Inferior parietal cortex (tissue), 1 donor: ENCODE measurements at regions not wholly inside any gene's neighbourhood (a gene's known extent, or its start where the extent isn't known, plus 50 kb on each side); places are given as distances from the start of the nearest gene placed in this dataset.
A peak's percentile ranks its signal among the peaks of the same experiment; 100 is the strongest.
"Not testable (repeated sequence)": the region's sequence is repeated elsewhere in the genome, so short reads cannot be mapped to it uniquely, and the experiment has no call there.

Experiments
- DNase-seq: peaks from one replicate; pipeline ENCODE4 v3.0.0-alpha.2; 2016; ENCODE audit errors: extremely low spot score

GRCh38 chr14:55846826-55847446, 266.9 kb downstream of the KTN1 start:
- DNase-seq, result peak; percentile 51

DNA sequence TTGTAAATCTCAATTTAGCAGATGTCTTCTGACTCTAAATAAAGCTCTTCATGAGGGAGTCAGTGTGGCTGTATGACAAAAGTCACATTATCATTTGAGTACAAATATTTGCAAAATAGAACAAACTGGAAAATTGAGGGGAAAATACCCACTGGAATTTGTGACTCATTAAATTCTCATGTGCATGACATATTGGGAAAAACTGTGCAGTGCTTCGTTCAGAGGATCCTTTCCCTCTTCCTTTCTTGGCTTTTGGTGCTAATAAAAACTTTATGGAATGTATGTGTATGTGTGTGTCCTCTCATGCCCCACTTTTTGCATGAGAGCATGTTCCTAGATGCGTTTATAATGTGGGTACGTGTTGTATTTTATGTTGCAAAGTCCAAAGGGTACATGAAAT, 267.8 kb downstream of the KTN1 start:
- DNase-seq, result no peak

DNA sequence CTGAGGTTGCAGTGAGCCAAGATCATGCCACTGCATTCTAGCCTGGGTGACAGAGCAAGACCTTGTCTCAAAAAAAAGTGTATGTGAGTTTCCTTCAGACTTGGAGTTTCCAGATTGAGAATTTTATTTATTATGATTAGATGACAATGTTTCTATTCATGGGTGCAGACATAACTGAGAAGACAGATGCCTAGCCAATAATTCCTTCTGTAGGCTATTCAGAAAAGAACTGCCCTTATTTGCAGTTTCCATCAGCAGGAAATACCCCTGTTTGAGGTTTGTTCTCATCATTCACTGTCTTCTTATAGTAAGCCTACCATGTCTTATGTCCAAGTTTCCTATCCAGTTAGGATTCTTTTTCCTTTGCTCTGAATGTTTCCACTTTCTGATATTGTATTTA, 269.0 kb downstream of the KTN1 start:
- DNase-seq, result no peak

GRCh38 chr14:55849833-55850232, 268.4 kb upstream of the PELI2 start:
- no peak for DNase-seq

- no peak for DNase-seq
Observed at GRCh38 chr14:55850825-55851241, 267.4 kb upstream of the PELI2 start.

GRCh38 chr14:55851301-55851700, 266.9 kb upstream of the PELI2 start:
- DNase-seq, result no peak

- no peak for DNase-seq
Observed at GRCh38 chr14:55851961-55852360, 266.2 kb upstream of the PELI2 start.

- DNase-seq, result no peak
Observed at GRCh38 chr14:55855751-55856150, 262.5 kb upstream of the PELI2 start.

DNA sequence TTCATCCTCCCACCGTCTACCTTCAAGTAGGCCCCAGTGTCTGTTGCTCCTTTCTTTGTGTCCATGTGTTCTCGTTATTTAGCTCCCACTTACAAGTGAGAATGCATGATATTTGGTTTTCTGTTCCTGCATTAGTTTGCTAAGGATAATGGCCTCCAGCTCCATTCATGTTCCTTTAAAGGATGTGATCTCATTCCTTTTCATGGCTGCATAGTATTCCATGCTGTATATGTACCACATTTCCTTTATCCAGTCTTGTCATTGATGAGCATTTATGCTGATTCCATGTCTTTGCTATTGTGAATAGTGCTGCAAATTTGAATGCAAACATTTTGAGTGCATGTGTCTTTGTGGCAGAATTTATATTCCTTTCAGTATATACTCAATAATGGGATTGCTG, 259.6 kb upstream of the PELI2 start:
- DNase-seq, result no peak

DNA sequence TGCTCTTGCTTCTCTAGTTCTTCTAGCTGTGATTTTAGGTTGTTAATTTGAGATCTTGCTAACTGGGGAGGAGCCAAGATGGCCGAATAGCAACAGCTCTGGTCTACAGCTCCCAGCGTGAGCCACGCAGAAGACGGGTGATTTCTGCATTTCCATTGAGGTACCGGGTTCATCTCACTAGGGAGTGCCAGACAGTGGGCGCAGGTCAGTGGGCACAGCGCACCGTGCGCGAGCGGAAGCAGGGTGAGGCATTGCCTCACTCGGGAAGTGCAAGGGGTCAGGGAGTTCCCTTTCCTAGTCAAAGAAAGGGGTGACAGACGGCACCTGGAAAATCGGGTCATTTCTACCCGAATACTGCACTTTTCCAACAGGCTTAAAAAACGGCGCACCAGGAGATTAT, 256.6 kb upstream of the PELI2 start:
- not testable (repeated sequence) for DNase-seq

DNA sequence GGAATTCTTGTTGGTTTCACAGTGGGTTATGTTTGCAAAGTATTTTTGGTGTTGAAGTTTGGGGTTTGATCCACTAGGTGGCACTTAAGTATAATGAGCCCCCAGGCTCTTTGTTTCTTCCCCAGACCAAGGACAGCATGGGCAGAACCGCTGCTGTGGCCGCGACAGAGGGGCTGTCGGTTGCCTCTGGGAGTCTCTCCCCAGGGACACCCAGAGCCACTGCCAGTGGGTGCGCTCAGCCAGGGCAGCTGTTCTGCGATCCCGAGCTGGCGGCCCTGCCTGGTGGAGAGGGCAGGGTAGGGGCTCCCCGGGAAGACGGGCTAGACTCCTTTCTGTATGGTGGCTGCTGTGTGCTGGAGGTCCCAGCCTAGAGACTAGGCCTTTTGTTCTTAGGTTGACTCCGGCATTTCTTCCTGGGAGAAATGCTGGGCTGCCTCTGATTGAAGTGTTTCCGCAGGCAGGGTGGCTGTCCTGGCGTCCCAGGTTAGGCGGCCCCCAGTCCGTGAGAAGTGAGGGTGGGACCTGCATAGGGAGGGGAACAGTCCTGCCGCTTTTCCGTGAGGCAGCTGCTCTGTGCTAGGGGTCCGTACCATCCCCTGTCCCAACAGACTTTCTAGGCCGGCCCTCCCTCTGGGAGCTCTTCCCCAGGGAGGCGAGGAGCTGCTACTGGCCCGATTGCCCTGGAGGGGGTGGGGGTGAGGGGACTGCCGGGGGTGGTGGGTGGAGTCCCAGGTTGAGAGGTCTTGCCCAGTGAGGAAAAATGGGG, 253.1 kb upstream of the PELI2 start:
- DNase-seq, result no peak

DNA sequence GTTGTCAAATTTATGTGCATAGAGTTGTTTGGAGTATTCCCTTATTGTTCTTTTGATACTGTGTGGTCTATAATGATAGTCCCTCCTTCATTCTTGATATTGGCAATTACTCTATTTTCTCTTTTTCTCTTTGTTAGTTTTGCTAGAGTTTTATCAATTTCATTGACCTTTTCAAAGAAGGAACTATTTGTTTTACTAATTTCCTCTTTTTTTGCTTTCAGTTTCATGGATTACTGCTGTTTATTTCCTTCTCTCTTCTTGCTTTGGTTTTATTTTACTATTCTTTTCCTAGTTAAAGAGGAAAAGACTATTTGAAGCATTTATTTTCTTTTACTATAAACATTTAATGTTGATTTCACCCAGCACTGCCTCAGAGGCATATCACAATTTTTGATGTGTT, 250.9 kb upstream of the PELI2 start:
- DNase-seq, result no peak

GRCh38 chr14:55867719-55868118, 250.5 kb upstream of the PELI2 start:
- no peak for DNase-seq

DNA sequence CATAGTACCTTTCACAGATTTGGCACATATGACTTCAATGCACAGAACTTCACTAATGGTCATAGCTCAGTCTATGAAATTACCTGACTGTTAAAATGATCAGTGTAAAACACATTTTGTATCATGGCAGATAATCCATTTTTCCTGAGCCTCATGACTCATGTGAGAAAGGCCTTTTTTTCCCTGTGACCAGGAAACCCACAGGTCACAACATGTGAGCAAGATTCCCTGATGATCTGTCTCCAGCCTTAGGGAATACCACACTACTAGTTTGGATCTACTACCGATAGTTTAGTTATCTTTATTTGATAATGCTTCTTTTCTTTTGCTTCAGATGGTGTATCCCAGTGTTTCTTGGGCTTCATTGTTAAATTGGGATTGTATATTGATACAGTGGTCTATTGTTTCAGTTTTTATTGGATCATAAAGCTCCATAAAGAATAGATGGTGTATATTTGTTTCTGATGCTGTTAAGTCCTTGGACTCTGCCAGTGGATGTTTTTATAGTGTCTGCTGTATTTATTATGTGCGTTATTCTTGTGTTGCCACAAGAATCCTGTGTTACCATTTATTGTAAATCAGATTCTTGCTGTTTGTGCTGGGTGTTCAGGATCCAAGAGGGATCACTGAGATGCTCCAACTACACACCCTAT, 248.7 kb upstream of the PELI2 start:
- no peak for DNase-seq

- no peak for DNase-seq
Observed at GRCh38 chr14:55873169-55873568, 245.0 kb upstream of the PELI2 start.

DNA sequence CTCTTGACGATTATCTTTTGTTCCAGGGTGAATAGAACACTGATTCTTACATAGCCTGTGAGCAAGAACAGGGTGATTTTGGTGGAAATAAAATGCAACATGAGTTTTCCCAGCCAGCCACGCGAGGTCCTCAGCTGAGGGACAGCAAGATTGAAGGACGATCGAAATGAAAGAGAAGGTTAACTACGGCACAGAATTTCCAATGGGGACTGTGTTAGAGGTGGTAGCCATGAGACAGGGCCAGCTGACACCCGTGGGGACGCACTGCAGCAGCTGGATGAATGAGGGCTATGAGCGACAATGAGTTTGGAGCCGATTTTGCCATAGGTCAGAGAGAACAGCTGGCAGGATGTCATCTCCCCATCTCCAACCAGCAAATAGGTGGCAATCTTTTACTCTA, 243.4 kb upstream of the PELI2 start:
- DNase-seq, result peak; percentile 17

DNA sequence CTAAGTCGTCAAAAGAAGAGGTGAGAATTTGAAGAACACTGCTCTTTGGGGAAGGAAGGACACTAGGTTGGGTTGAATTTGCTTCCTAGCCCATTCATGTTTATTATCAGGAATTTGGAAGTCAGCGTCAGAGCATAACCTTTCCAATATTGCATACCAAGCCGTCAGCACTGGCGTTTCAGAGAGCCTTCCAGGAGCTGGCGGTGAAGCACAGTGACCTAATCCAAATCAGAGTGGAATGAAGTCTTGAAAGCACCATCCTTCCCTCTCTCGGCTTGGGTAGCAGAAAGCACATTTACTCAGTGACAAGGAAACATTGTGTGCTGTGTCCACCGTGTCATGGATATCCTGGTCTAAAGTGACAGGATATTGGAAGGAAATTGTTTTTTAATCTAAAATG, 240.3 kb upstream of the PELI2 start:
- DNase-seq, result no peak

DNA sequence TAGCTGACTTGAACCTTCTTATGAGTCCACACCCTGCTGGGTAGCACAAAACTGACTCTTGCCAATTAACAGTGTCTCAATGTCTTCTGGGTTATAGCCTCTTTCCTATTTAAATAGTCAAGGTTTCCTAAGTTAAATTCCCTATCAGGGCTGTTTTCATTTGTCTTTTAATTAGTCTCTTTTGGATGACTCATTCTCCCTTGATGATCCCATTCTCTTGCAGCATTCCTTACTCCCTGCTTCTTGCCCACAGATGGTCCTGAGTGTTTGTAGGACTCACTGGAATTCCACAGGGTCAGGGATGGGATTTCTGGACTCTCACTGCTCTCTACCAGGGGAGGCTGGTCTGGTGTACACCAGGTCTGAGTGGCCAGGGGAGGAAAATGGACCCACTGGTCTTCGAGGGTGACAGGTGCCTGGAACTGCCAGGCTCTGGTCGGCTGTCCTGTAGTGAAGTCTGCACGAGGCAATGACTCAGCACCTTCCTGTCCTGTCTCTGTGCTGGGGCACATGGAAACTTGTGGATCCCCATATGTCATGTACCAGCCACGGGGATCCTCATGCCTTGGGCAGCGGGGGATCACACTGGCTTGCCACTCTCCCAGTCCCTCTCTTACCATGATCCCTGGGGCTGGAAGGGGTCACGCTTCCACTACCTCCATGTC, 236.5 kb upstream of the PELI2 start:
- DNase-seq, result no peak

DNA sequence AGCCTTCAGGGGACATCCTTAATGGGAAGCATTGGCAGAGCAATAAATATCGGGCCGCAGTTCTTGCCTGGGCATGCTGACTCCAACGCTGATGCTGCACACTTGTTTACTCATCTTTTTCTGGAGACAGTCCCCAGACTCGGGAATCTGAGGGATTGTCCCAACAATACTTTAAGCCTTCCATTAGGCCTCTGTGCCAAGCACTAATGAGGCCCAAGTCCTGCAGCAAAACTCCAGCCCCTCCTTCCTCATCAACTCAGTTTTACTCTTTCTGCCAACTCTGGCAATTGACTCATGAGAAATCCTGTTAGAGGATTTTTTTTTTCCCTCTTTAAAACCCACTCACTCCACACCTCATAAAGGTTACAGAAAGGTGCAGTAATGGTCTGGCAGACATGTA, 233.4 kb upstream of the PELI2 start:
- DNase-seq, result no peak

GRCh38 chr14:55889124-55889523, 229.1 kb upstream of the PELI2 start:
- no peak for DNase-seq

GRCh38 chr14:55891692-55892091, 226.5 kb upstream of the PELI2 start:
- DNase-seq, result no peak

GRCh38 chr14:55892906-55893305, 225.3 kb upstream of the PELI2 start:
- DNase-seq, result no peak

- no peak for DNase-seq
Observed at GRCh38 chr14:55893705-55894104, 224.5 kb upstream of the PELI2 start.
